ENCODE measurements at regions not wholly inside any gene's neighbourhood (a gene's known extent, or its start where the extent isn't known, plus 50 kb on each side); places are given as distances from the start of the nearest gene placed in this dataset.

GRCh38 chr5:165460911-165461310 is 1955.5 kb downstream of the MAT2B start:
- TF ChIP-seq CTCF (conservative IDR thresholded peaks at IDR 0.05; ENCODE audit: low read length) (no peak), EZH2phosphoT487 (IDR thresholded peaks at IDR 0.05; ENCODE audit: borderline replicate concordance, low read depth, low read length) (no peak)
